PFSK-1 (cell line): ENCODE measurements at regions not wholly inside any gene's neighbourhood (a gene's known extent, or its start where the extent isn't known, plus 50 kb on each side); places are given as distances from the start of the nearest gene placed in this dataset.

ENCODE experiments used
- FOXP2 ChIP-seq: optimal IDR thresholded peaks from 2 replicates; pipeline ENCODE3; 2011; ENCODE audit warnings: borderline replicate concordance, control low read depth, inconsistent platforms; ENCODE audit not compliant: insufficient read depth; ENCODE audit errors: extremely low read length, extremely low read depth
- POLR2AphosphoS5 ChIP-seq: IDR thresholded peaks from 2 replicates; pipeline ENCODE4 v1.6.1; 2012; ENCODE audit warnings: low read depth, mild to moderate bottlenecking, control low read depth, low read length, moderate library complexity
- SIN3A ChIP-seq: IDR thresholded peaks from 2 replicates; pipeline ENCODE4 v1.6.1; 2012; ENCODE audit warnings: mild to moderate bottlenecking, low read length, moderate library complexity, borderline replicate concordance; ENCODE audit not compliant: insufficient read depth
- TAF1 ChIP-seq: IDR thresholded peaks from 2 replicates; pipeline ENCODE4 v1.6.1; 2012; ENCODE audit warnings: low read length, control low read depth, borderline replicate concordance; ENCODE audit not compliant: insufficient read depth
- TF ChIP-seq, protein P1 (sequence below), 2 experiments: IDR thresholded peaks; 2 replicates each; pipeline versions ENCODE4 v1.6.1 to v1.8.0; 2011 to 2012; ENCODE audit warnings: low read depth in 2 of 2, low read length in 2 of 2, control low read depth in 1 of 2, inconsistent platforms in 1 of 2, mild to moderate bottlenecking in 1 of 2, moderate library complexity in 1 of 2; ENCODE audit not compliant: insufficient read depth in 1 of 2

- TF ChIP-seq FOXP2 (no peak), POLR2AphosphoS5 (no peak), TAF1 (no peak), SIN3A (no peak)
- TF ChIP-seq, protein P1, sequence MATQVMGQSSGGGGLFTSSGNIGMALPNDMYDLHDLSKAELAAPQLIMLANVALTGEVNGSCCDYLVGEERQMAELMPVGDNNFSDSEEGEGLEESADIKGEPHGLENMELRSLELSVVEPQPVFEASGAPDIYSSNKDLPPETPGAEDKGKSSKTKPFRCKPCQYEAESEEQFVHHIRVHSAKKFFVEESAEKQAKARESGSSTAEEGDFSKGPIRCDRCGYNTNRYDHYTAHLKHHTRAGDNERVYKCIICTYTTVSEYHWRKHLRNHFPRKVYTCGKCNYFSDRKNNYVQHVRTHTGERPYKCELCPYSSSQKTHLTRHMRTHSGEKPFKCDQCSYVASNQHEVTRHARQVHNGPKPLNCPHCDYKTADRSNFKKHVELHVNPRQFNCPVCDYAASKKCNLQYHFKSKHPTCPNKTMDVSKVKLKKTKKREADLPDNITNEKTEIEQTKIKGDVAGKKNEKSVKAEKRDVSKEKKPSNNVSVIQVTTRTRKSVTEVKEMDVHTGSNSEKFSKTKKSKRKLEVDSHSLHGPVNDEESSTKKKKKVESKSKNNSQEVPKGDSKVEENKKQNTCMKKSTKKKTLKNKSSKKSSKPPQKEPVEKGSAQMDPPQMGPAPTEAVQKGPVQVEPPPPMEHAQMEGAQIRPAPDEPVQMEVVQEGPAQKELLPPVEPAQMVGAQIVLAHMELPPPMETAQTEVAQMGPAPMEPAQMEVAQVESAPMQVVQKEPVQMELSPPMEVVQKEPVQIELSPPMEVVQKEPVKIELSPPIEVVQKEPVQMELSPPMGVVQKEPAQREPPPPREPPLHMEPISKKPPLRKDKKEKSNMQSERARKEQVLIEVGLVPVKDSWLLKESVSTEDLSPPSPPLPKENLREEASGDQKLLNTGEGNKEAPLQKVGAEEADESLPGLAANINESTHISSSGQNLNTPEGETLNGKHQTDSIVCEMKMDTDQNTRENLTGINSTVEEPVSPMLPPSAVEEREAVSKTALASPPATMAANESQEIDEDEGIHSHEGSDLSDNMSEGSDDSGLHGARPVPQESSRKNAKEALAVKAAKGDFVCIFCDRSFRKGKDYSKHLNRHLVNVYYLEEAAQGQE (IDR thresholded peaks at IDR 0.05; ENCODE audit: insufficient read depth in 1 of 2, low read depth in 2 of 2, low read length in 2 of 2), result no peak
These were observed 319.5 kb downstream of the TNS1 start for GRCh38 chr2:217683106-217683870.

DNA sequence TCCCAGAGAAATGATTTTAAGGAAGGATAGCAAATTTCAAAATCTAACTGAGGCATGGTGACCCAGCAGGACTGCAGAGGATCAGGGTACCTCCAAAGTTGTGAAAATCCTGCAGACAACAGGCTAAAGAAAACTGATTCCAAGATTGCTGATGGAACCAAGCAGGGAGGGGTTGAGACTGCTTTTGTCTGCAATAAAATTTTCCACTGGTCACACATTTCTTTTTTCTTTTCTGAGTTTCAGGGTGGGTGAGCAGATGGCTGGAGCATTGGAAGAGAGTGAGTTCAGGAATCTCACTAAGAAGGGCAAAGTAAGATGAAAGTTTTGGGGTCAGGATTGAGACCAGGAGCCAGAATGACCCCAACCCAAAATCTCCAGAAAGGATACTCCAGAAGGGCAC is 321.0 kb downstream of the TNS1 start:
- TF ChIP-seq FOXP2 (no peak), POLR2AphosphoS5 (no peak), TAF1 (no peak), SIN3A (no peak)
- TF ChIP-seq, protein P1 (IDR thresholded peaks at IDR 0.05; ENCODE audit: insufficient read depth in 1 of 2, low read depth in 2 of 2, low read length in 2 of 2), result no peak

DNA sequence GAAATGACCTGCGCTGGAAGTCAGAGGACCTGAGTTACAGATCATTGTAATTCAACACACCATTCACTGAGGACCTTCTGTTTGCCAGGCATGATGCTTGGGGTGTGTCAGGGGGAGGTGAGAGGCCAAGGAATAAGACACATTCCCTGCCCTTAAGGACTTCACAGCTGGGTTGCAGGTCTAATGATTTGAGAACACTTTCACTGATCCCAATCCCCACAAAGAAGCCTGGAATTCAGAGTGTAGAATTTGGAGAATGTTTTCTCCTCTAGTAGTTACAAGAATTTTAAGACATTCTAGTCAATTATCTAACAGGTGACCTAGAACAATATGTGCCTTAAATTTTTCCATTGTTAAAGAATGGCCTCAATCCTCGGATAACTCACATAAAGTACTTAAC is 322.4 kb downstream of the TNS1 start:
- no peak for TF ChIP-seq TAF1
- no peak for TF ChIP-seq POLR2AphosphoS5
- TF ChIP-seq SIN3A, result no peak
- TF ChIP-seq, protein P1 (IDR thresholded peaks at IDR 0.05; ENCODE audit: insufficient read depth in 1 of 2, low read depth in 2 of 2, low read length in 2 of 2), result no peak
- no peak for TF ChIP-seq FOXP2

GRCh38 chr2:217673627-217674026 is 329.2 kb downstream of the TNS1 start:
- TF ChIP-seq TAF1 (no peak), SIN3A (no peak)

GRCh38 chr2:217672472-217672871 is 330.3 kb downstream of the TNS1 start:
- no peak for TF ChIP-seq FOXP2
- TF ChIP-seq, protein P1 (IDR thresholded peaks at IDR 0.05; ENCODE audit: insufficient read depth in 1 of 2, low read depth in 2 of 2, low read length in 2 of 2), result no peak
- TF ChIP-seq TAF1, result no peak
- TF ChIP-seq POLR2AphosphoS5, result no peak
- TF ChIP-seq SIN3A, result no peak
